ENCODE measurements at regions not wholly inside any gene's neighbourhood (a gene's known extent, or its start where the extent isn't known, plus 50 kb on each side); places are given as distances from the start of the nearest gene placed in this dataset.

DNA sequence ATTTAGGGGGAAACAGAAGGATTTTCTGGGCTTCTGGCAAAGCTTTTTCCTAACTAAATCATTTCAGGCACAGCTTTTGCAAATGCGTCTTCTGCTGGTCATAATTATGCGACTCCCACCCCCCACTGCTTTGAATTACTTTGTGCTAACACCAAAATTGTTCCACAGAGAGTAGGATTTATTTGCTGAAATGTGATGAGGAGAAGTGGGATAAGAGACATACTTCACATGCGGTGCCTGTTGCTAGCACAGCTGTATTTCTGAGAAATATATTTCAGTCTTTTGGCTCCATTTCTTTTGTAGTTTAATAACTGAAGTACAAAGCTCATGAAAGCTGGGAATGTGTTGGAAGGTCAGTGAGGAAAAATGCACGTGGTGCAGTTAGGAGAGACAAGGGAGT is 83.2 kb upstream of the TAS2R1 start:
- TF ChIP-seq ZBTB33 (CRISPR knock-in tag; IDR thresholded peaks at IDR 0.05), result no peak
- no peak for TF ChIP-seq NFIC (IDR thresholded peaks at IDR 0.05; ENCODE audit: low read length)
- no peak for TF ChIP-seq GABPB1 (CRISPR knock-in tag; IDR thresholded peaks at IDR 0.05)
- TF ChIP-seq AGO2 (optimal IDR thresholded peaks at IDR 0.05; ENCODE audit: low read depth, low read length), result no peak
- TF ChIP-seq GPN1 (CRISPR knock-in tag; IDR thresholded peaks at IDR 0.05; ENCODE audit: borderline replicate concordance), result no peak
- no peaks in the 10 kb centered on the region; a peak in 1 of 5 replicates for H3K27me3 ChIP-seq (ENCODE audit: control insufficient read depth in 1 of 2, insufficient read depth in 2 of 2, low read length in 2 of 2)
- H3K9ac ChIP-seq (ENCODE audit: insufficient read depth, low read depth, low read length), result no peak overlapping the region
- in situ Hi-C loops (cut with HindIII; ENCODE audit: extremely low pct_ligation_motif_present, low pct_unique_long_range_greater_than_20kb), result no loop called here
- intact Hi-C loops (cut with micrococcal nuclease; ENCODE audit: unreplicated experiment), result no loop called here
- H3K9me3 ChIP-seq (ENCODE audit: low read length), result no peaks in the 10 kb centered on the region
- H3K4me2 ChIP-seq (ENCODE audit: low read depth, low read length), result no peak overlapping the region
- no peaks in the 10 kb centered on the region for H3K4me1 ChIP-seq (ENCODE audit: insufficient read depth, low read length)
- DNase-seq (ENCODE audit: low spot score) (no peak), ATAC-seq (no peak), FAIRE-seq (no peak)
- WGBS (ENCODE audit: low lambda C conversion rate), result 14% methylated on average over 4 of the region's 4 CpGs
- H3K4me3 ChIP-seq (replicated peaks in 1 of 3; ENCODE audit: insufficient read depth in 1 of 3, low read depth in 2 of 3, low read length in 3 of 3), result no peak overlapping the region
- no peaks in the 10 kb centered on the region for H3K79me2 ChIP-seq (ENCODE audit: insufficient read depth, low read length)
- H3K36me3 ChIP-seq (replicated peaks in 1 of 2; ENCODE audit: control insufficient read depth in 1 of 2, insufficient read depth in 2 of 2, low read length in 2 of 2), result no peaks in the 10 kb centered on the region
- BruUV-seq (replicated peaks), result no TSS peak
- ChIA-PET POLR2A (no interaction called here), CTCF (ENCODE audit: low intra/inter-chr PET ratio, low total read pairs) (no interaction called here)
- H3K27ac ChIP-seq (ENCODE audit: extremely low read length, insufficient read depth, low read length), result no peak overlapping the region
- no peak overlapping the region for H2AFZ ChIP-seq (ENCODE audit: low read length)
- no peaks in the 10 kb centered on the region for H4K20me1 ChIP-seq (ENCODE audit: insufficient read depth, low read length)

GRCh38 chr5:9712911-9713310 is 82.8 kb upstream of the TAS2R1 start:
- Histone ChIP-seq H3K4me3 (replicated peaks in 1 of 3; ENCODE audit: insufficient read depth in 1 of 3, low read depth in 2 of 3, low read length in 3 of 3) (no peak overlapping the region), H3K36me3 (replicated peaks in 1 of 2; ENCODE audit: control insufficient read depth in 1 of 2, insufficient read depth in 2 of 2, low read length in 2 of 2) (no peaks in the 10 kb centered on the region), H2AFZ (ENCODE audit: low read length) (no peak overlapping the region), H3K79me2 (ENCODE audit: insufficient read depth, low read length) (no peaks in the 10 kb centered on the region), H4K20me1 (ENCODE audit: insufficient read depth, low read length) (no peaks in the 10 kb centered on the region), H3K27me3 (ENCODE audit: control insufficient read depth in 1 of 2, insufficient read depth in 2 of 2, low read length in 2 of 2) (no peaks in the 10 kb centered on the region; a peak in 1 of 5 replicates), H3K4me1 (ENCODE audit: insufficient read depth, low read length) (no peaks in the 10 kb centered on the region), H3K27ac (ENCODE audit: extremely low read length, insufficient read depth, low read length) (no peak overlapping the region), H3K4me2 (ENCODE audit: low read depth, low read length) (no peak overlapping the region), H3K9ac (ENCODE audit: insufficient read depth, low read depth, low read length) (no peak overlapping the region), H3K9me3 (ENCODE audit: low read length) (no peaks in the 10 kb centered on the region)
- WGBS (ENCODE audit: low lambda C conversion rate), result 20% methylated on average over 8 of the region's 8 CpGs
- no peak for ATAC-seq
- in situ Hi-C loops (cut with HindIII; ENCODE audit: extremely low pct_ligation_motif_present, low pct_unique_long_range_greater_than_20kb) (no loop called here), intact Hi-C loops (cut with micrococcal nuclease; ENCODE audit: unreplicated experiment) (no loop called here)
- ChIA-PET CTCF (ENCODE audit: low intra/inter-chr PET ratio, low total read pairs) (no interaction called here), POLR2A (no interaction called here)
- no peak for DNase-seq (ENCODE audit: low spot score)
- BruUV-seq (replicated peaks), result no TSS peak
- no peak for FAIRE-seq
- TF ChIP-seq NFIC (IDR thresholded peaks at IDR 0.05; ENCODE audit: low read length) (no peak), LBX2 (CRISPR knock-in tag; IDR thresholded peaks at IDR 0.05; ENCODE audit: borderline replicate concordance) (no peak), ARID4A (CRISPR knock-in tag; IDR thresholded peaks at IDR 0.05; ENCODE audit: borderline replicate concordance) (no peak), NFKBIZ (CRISPR knock-in tag; IDR thresholded peaks at IDR 0.05) (no peak), RAD21 (CRISPR knock-in tag; IDR thresholded peaks at IDR 0.05) (no peak), MTERF4 (CRISPR knock-in tag; IDR thresholded peaks at IDR 0.05) (no peak), SALL2 (CRISPR knock-in tag; IDR thresholded peaks at IDR 0.05) (no peak), SMARCC2 (IDR thresholded peaks at IDR 0.05) (no peak)
